HCEC 1CT (cell line): ENCODE measurements at regions not wholly inside any gene's neighbourhood (a gene's known extent, or its start where the extent isn't known, plus 50 kb on each side); places are given as distances from the start of the nearest gene placed in this dataset.

ENCODE experiments used
- DNase-seq: peaks from one replicate; pipeline ENCODE4 v3.0.0-alpha.2; 2017

DNA sequence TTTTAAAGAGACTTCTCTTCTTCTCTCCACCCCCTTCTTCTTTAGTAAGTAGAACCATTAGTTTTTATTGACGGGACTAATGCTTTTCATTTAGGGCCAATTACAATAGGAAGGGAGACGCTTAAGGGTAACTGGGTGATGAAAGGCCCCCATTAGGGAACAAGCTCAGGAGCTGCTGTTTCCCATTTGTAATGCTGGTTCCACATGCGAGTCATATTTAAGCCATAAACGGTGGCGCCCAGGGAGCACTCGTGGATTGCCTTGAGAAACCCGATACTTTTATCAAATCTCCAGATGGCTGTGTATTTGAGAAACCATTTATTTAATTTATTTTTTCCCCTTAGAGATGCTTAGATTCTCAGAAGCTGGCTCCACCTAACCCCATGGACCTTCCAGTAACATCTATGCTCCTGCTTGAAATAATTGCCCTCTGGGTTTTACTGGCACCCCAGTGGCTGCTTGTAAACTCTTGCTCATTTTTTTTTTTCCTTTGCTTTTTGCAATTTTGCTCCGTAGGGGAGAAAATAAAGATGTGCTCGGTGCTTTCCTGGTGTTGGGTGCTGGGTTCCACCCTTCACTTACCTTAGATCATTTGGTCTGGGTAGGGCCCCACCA is 124.2 kb upstream of the MSX1 start:
- no peak for DNase-seq

DNA sequence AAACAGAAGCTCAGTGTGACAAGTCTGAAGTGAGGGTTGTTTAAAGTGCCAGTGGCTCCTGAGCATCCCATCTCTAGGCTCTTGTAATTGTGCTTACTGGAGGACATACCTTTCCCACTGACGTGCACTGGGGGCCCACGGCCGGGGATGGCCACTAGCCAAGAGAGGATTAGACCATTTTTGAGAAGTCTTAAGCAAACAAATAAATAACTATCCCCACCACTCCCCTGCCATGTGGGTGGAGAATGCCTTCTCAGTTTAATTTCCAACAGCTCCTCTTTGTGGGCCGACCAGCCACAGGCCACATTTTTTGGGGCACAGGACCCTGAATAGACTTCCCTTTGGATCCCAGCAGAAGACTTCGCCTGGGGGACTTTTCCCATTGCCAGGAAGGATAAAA is 125.0 kb upstream of the MSX1 start:
- no peak for DNase-seq

DNA sequence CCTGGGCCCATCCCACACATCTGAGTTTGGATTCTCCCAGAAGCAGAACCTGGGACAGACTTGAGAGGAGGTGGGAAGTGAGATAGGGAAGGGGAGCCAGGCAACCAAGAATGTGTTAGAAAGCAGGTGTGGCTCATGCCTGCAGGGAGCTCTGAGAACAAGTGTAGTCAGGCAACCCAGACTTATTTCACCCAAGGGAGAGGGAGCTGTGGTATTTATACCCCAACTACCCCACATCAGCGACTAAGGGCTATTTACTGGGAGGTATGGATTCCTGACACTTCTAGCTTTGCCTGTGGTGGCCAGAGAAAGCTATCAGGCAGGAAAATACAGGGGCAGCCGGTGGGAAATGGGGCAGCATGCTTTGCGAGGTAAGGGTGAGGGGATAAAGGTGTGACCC is 125.8 kb upstream of the MSX1 start:
- DNase-seq, result no peak

DNA sequence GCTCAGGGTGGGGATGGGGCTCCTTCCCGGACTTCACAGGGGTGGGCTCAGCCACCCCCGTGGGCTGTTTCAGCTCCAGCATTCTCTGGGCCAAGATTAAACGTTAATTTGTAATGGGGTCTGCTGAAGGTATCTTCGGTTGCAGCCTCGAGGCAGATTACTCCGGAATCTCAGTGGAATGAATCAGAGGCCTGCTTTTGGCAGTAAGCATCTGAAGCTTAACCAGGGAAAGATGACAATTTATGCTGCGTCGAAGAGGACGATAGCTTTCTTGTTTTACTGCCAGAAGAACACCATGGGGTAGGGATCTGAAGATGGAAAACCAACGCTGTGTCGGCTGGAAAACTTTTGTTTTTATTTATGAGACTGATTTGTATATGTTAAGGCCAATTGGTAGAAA is 129.2 kb upstream of the MSX1 start:
- no peak for DNase-seq

DNA sequence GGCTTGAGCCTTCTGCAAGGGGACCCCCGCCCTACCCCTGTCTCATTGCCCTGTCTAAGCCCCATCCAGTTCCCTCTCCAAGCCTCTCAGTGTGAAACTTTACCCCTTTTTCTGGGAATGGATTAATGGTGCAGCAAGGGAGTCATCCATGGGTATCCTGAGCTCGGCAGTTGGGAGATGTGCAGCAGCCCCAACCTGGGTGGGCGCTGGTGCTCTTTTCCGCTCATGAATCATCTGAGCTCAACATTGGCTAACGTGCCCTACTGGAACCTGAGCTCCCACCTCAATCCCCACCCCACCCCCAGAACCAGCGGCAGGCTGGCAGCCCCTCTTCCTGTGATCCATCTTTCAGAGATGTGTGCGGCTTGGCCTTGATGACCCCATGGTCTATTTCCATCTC is 130.3 kb upstream of the MSX1 start:
- no peak for DNase-seq

DNA sequence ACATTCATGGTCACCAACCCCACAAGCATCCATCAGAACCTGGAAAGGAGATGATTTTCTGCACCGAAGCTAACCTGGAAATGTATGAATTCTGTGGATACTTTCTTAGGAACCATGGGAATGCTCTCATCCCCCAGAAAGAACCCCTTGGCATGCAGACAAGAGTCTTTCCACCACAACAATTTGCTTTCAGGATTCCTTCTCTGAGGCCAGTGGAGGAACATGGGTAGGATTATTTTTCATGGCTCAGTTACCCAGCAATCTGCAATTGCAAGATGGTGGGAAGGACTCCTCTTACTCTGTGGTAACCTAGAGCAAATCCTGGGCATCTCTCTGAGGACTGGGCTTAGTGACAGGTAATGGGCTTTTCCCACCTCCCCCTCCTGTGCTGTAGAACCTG is 131.9 kb upstream of the MSX1 start:
- DNase-seq, result no peak

DNA sequence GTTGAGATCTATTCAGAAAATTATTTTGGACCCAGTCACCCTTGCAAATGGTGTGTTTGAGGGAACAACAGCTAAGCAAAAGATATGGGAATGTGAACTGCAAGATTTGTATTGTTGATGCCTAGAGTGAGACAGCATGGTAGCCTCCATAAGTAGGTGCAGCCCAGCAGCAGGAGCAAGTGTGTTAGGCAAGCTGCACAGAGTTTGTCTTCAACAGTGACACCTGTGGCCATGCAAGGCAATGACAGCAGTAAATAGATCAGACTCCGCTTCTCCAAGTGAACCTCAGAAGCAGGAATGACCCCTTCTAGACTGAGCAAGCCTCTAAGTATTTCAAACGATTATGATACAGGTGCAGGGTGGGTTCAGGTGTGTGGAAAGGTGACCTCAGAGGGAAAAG is 133.4 kb upstream of the MSX1 start:
- DNase-seq, result no peak

DNA sequence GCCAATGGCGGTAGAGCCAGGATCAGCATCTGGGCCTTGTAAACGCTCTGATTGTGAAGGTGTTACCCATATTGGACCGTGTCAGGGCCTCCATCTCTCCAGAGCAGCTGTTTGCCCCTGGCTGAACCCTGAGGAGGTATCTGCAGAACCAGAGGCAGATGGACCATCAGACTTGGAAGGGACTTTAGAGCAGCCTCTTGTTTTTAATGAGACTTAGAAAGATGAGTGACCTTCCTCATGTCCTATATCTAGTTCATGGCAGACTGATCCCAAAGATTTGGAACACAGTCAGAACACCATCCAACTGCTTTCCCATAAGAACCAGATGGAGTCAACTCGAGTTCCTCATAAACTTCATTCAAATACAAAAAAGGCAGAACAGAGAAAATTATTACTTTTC is 135.1 kb upstream of the MSX1 start:
- no peak for DNase-seq

DNA sequence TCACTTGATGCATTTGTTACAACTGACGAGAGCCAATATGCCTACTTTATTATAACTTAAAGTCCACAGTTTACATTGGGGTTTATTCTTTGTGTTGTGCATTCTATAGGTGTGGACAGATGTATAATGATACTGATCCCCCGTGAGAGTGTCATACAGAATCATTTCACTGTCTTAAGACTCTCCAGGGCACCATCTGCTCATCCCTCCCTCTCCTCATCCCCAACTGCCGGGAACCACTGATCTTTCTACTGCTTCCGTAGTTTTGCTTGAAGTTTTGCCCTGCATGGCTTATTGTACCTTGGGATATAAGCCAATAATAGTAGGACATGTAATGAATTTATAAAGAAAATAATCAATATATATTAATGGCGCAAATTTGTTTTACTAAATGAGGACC is 137.8 kb upstream of the MSX1 start:
- DNase-seq, result no peak

DNA sequence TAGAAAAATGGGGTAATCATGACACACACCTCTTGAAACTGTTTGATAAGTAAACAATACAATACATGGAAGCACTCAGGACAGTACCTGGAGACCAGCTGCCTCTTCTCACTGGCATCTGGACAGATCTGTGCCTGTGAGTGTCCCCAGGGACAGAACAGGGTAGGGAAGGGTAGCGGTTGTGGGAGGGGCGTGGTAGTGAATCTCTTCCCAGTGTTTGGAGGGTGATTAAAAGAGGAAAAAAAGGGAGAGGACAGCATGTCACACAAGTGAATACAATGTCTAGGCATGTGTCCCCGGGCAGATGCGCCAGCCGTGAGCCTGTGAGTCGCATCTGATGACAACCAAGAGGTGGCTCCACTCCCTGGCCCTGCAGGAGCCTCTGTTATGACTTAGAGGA is 138.8 kb upstream of the MSX1 start:
- no peak for DNase-seq

DNA sequence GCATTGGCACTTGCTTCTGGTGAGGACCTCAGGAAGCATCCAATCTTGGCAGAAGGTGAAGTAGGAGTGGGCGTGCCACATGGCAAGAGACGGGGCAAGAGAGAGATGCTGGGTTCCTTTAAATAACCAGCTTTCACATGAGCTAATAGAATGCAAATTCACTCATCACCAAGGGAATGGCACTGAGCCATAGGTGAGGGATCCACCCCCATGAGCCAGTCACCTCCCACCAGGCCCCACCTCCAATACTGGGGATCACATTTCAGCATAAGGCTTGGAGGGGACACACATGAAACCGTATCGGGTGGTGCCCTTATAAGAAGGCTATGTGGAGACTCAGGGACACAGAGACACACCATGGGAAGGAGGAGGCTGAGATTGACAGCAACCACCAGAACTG is 140.0 kb upstream of the MSX1 start:
- no peak for DNase-seq

DNA sequence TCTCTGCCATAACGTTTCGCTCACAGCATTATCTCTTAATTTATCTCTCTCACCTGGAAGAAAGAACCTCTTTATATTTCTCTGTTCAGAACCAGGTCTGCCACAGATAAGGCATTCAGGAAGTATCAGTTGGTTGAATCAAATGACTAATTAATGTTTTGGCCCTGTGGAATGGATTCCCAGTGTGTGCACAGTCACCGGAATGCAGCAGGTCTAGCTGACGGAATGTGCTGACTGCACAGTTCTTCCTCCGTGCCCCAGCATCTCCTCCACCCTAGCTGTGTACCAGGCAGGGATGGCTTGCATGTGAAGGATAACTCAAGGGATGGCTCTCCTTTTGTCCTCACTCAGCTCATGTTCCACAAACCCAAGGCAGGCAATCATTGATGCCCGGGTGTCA is 141.8 kb upstream of the MSX1 start:
- DNase-seq, result no peak

DNA sequence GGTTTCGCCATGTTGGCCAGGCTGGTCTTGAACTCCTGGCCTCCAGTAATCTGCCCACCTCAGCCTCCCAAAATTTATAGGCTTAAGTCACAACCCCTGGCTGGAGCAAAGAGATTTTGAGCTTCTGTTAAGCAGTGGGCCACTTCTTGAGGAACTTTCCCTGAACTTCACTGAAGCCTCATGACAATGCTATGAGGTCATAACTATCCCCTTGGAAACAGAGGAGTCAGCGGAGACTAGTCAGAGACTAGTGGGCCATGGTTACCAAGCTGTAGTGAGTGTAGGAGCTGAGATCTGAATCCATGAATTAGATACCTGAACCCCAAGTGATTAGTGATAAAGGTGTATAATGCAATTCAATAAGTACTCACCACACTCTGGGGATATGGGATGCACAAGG is 145.1 kb upstream of the MSX1 start:
- no peak for DNase-seq

DNA sequence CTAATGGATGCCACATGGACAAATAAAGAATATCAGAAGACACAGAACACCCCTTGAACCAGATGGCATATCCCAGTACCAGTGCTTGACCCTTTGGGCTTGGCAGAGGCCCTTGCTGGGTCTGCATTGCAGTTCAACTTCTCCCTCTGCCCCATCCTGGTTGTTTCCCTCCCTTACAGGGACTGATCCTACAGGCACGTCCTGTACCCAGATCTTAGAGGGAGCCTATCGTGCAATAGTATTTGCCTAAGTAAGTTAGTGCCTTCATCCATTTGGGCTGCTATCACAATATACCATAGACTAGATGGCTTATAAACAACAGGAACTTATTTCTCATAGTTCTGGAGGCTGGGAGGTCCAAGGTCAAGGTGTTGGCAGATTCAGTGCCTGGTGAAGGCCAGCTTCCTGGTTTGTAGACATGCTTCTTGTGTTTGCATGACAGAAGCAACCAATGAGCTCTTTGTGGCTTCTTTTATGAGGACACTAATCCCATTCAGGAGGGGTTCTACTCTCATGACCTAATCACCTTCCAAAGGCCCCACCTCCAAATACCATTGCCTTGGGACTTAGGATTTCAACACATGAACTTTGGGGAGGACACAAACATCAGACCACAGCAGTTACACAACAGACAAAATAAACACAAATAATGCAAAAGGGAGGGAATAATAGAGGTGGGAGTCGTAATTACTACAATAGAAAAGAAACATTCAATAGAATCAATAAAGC is 146.5 kb upstream of the MSX1 start:
- no peak for DNase-seq

DNA sequence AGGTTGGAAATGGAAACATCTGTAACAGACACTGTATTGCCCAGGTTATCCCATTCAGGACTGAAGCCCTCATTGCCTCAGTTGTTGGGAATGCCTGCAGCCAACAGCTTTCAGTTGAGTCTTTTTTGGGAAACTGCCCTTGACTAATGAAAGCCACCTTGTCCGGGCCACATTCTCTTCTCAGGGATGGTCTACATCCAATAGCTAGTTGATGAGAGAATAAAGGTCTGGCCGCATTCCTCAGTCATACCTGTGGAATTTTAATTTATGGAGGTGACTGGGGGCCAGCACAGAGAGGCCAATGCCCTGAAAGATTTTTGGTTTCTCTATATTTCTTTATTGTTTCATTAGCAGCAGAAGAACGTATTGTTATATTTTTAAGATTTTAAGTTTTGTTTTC is 147.6 kb upstream of the MSX1 start:
- no peak for DNase-seq

DNA sequence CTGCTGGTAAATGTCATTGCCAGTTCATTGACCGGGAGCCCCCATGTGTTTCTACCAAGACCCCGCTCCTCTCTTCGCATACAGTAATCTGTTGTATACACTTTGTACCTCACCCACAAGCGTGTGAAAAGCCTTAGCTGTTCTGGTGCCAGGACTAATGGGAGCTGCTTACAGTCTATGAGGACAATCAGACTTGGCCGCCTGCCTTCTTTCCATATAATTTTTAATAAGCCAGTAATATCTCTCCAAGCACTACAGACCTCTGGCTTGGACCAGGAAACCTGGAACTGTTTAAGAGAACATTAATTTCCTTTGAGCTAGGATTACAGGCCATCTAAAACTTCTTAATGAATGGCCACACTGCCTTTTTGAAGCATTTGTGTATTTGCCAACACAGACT is 149.7 kb upstream of the MSX1 start:
- no peak for DNase-seq

DNA sequence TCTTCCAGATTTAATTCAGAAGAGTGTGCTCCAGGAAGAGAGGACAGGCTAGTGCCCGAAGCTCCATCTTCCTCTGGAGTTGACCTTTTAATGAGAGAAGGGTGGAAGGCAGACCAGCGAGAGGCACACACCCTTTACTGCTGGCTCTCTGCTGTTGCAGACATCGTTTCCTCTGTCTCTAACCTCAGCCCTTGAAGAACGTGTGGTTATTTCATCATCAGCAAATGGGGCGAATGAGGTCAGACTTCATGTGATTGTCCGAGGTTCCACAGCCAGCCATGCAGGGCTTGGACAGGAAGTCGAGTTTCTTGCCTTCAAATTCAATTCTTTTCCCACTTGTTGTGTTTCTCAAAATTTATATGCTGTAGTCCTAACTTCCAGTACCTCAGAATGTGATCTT is 155.2 kb upstream of the MSX1 start:
- DNase-seq, result peak; percentile 3

DNA sequence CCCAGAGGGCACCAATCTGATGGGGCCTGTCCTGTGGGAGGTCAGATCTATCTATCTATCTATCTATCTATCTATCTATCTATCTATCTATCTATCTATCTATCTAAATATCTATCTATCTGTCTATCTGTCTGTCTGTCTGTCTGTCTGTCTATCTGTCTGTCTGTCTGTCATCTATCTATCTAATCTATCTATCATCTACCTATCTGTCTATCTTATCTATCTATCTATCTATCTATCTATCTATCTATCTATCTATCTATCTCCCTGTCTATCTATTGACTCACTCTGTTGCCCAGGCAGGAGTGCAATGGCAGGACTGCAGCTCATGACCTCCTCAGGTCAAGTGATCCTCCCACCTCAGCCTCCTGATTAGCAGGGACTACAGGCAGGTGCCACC is 155.7 kb upstream of the STX18 start:
- DNase-seq, result no peak

DNA sequence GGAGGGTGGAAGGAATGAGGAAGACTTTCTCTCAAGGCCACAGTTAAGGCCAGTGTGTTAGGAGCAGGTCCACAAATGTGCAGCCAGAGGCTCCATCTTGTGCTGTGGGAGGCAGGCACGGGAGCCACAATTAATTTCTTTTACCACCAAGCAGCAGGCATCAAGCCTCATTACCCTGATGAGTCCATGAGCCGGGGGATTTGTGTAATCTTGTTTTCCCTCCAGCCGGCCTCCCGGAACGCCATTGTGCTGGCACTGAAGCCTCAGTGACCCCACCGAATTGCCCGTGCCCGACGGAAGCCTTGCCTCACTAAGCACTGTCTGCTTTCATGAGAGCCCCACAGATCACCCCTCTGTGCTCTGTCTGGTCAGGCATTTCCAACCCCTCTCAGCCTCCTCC is 154.7 kb upstream of the STX18 start:
- no peak for DNase-seq

DNA sequence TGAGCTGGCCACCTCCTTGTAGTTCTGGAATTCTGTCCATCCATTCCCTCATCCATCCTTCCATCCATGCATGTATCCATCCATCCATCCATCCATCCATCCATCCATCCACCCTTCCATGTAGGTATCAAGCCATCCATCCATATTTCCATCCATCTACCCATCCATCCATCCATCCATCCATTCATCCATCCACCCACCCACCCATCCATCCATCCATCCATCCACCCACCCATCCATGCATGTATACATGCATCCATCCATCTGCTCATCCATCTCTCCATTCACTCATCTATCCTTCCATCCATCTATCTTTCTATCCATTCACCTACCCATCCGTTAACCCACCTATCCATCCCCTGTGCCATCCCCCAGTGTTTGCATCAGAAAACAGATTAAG is 153.6 kb upstream of the STX18 start:
- no peak for DNase-seq

DNA sequence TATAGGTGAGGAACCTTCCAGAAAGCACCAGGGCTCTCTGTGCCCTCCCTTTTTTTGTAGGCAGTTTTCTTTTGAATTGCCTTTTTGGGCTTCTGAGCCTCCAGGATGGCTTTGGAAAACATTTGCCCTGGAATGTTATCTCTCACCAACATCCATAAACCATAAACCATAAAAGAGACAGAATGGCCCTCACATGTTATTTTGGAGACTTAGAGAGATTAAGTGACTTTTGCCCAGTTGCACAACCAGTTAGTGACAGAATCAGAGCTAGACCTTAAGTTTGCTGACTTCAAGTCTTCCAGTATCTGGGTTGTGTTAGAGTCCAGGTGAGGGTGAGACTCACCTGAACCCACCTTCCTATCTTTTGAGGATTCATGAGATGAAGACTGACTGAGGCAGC is 153.0 kb upstream of the STX18 start:
- no peak for DNase-seq

DNA sequence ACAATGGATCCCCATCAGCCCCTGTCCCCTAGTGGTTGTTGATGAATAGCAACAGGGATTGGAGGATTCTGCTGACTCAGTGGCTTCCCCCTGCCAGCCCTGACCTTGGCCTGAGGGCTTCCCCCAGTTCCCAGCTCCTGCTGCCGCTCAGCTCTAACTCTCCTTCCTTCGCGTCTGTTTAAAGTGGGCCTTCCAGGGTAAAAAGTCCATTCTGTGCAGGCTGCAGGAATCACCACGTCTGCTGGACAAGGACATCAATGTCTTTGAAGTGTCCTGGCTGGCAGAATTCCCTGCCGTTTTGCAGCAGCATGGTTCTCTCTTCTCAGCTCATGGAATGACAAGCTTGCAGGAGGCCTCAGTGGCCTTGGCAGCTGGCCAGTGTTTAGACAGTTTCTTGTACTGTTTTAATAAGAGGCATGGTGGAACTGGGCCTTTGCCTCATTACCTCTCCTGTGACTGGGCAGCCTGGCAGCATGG is 152.5 kb upstream of the STX18 start:
- peak; percentile 9 for DNase-seq

DNA sequence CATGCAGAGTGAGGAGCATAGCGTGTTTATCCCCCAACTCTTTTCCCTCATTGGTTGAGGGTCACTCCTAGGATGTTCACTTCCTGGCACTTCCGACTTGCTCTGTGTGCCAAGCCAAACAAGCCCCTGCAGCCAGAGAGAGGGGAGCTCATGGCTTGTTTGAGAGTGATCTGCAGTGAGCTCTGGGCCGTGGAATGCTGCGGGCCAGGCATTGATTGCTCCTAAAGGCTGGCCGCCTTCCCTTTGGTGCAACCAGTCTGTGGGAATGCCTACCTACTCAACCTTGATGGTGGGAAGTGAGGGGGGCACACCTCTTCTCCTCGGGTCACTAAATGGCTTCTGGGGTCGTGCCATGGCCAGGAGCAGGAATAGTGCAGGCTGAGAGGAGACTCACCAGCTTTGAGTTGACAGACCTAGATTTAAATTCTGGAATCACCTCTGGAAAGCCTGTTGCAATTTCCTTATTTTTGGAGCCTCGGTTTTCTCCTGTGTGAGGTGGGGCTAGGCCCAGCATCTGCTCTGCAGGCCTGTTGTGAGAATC is 152.0 kb upstream of the STX18 start:
- no peak for DNase-seq

DNA sequence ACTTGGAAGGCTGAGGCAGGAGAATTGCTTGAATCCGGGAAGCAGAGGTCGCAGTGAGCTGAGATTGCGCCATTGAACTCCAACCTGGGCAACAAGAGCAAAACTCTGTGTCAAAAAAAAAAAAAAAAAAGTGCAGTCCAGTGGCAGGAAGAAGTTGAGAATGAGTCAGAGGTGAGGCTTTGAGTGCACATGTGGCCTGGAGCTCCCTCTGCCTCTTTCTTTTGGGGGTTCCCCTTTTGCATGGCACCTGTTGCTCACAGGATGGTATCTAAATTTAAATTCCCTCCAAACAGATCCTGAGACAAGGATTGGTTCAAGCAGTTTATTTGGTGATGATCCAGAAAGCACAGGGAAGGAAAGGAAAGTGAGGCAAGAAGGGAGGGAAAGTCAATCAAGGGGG is 151.4 kb upstream of the STX18 start:
- DNase-seq, result peak; percentile 56

DNA sequence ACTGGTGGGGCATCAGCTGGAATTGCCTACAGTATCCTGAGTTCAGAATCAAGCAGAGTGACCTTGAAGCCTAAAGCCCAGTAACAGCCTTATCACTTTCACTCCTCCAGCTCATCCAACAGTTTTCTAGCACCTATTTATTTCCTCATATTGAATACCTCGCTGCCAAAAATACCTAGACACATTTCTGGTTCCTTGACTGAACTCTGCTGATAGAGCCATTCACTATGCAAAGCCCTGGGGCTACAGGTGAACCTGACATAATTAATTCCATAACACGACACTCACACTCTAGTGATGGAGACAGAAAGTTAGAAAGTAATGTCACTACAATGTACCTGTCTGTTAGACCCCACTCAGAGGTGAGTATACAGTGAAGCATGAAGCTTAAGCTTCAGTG is 149.0 kb upstream of the STX18 start:
- no peak for DNase-seq
